K562 (cell line): ENCODE measurements at regions not wholly inside any gene's neighbourhood (a gene's known extent, or its start where the extent isn't known, plus 50 kb on each side); places are given as distances from the start of the nearest gene placed in this dataset.

ENCODE experiments used
- ATAC-seq: fragments of 200-7000 bp; cut with Tn5 transposase; 3 replicates; pipeline ENCODE4 v1.9.1; 2020; ENCODE audit warnings: moderate library complexity
- BruUV-seq: library from RNA; stranded (reverse); fragments of 400-500 nt; replicated peaks from 2 replicates; lab custom pipeline; 2021; lab: Mats Ljungman, UMichigan
- CTCF ChIA-PET: fragments of 300-600 bp; formaldehyde crosslinking; extraction: SDS; loops from one replicate; lab custom pipeline; 2021; ENCODE audit warnings: low intra/inter-chr PET ratio; lab: Yijun Ruan, JAX
- POLR2A ChIA-PET: fragments of 300-600, 350-650 bp; sonication (Branson Sonifier 250); formaldehyde crosslinking; extraction: SDS; loops from one replicate; lab custom pipeline; 2021; ENCODE audit warnings: antibody characterized with exemption, inconsistent platforms; lab: Yijun Ruan, JAX
- DNase-seq, 4 experiments: peaks; one replicate each; pipeline versions ENCODE4 v3.0.0 to v3.0.0-alpha.2; 2011 to 2018; ENCODE audit warnings: low spot score in 3 of 4, mixed read lengths in 3 of 4; ENCODE audit errors: extremely low read depth in 1 of 4
- FAIRE-seq: peaks from 2 replicates; lab custom pipeline; 2011; peaks lifted over from hg19 to GRCh38; lab: Jason Lieb, UNC
- H2AFZ ChIP-seq: 2 replicates; pipeline ENCODE4 v1.6.0; 2011; ENCODE audit warnings: low read depth, low read length, control low read depth, inconsistent platforms
- H3K27ac ChIP-seq: fragments of 200-600 bp; 3 replicates; pipeline ENCODE4 v1.8.0; 2011; ENCODE audit warnings: low read depth, mild to moderate bottlenecking, control low read depth, inconsistent platforms, low read length, moderate library complexity, mixed read lengths; ENCODE audit errors: extremely low read depth
- H3K27me3 ChIP-seq, 2 experiments: fragments of 300-600 bp in 1 of 2; 2 replicates in 1 of 2; 3 replicates in 1 of 2; pipeline versions ENCODE4 v1.6.0 to v1.8.0; 2011; ENCODE audit warnings: inconsistent platforms in 2 of 2, low read length in 2 of 2, mild to moderate bottlenecking in 1 of 2, mixed read lengths in 1 of 2, moderate library complexity in 1 of 2; ENCODE audit not compliant: control insufficient read depth in 2 of 2, insufficient read depth in 2 of 2
- H3K36me3 ChIP-seq: fragments of 300-600 bp; 3 replicates; pipeline ENCODE4 v1.8.0; 2011; ENCODE audit warnings: mild to moderate bottlenecking, low read length, inconsistent platforms; ENCODE audit not compliant: control insufficient read depth, insufficient read depth
- H3K4me1 ChIP-seq, 2 experiments: fragments of 200-600 bp in 1 of 2; replicated peaks in 1 of 2; 2 replicates in 1 of 2; 3 replicates in 1 of 2; pipeline versions ENCODE4 v1.5.1 to v1.8.0; 2011; ENCODE audit warnings: inconsistent platforms in 2 of 2, low read length in 2 of 2, mild to moderate bottlenecking in 1 of 2, mixed read lengths in 1 of 2, moderate library complexity in 1 of 2; ENCODE audit not compliant: control insufficient read depth in 2 of 2, insufficient read depth in 2 of 2
- H3K4me2 ChIP-seq: 2 replicates; pipeline ENCODE4 v1.6.1; 2011; ENCODE audit warnings: low read length, control low read depth, inconsistent platforms, mixed read lengths; ENCODE audit not compliant: insufficient read depth
- H3K4me3 ChIP-seq: fragments of 200-600 bp; sonication (generic), shearing (Covaris generic); 2 replicates; pipeline ENCODE4 v1.5.1; 2016; ENCODE audit warnings: control low read depth, inconsistent platforms
- H3K79me2 ChIP-seq: fragments of 200-600 bp; 3 replicates; pipeline ENCODE4 v1.8.0; 2011; ENCODE audit warnings: low read length, inconsistent platforms; ENCODE audit not compliant: control insufficient read depth, insufficient read depth
- H3K9ac ChIP-seq, 2 experiments: 2 replicates each; pipeline versions ENCODE4 v1.6.0 to v1.6.1; 2011; ENCODE audit warnings: low read depth in 2 of 2, low read length in 2 of 2, control low read depth in 1 of 2, inconsistent platforms in 1 of 2, mild to moderate bottlenecking in 1 of 2, mixed read lengths in 1 of 2; ENCODE audit not compliant: insufficient read depth in 1 of 2
- H3K9me1 ChIP-seq: one replicate; pipeline ENCODE4 v1.6.0; 2011; ENCODE audit warnings: inconsistent platforms, mild to moderate bottlenecking, low read length, moderate library complexity; ENCODE audit not compliant: control insufficient read depth, insufficient read depth
- H3K9me3 ChIP-seq: replicated peaks from 2 replicates; pipeline ENCODE4 v1.5.1; 2011; ENCODE audit warnings: low read depth, low read length, inconsistent platforms; ENCODE audit not compliant: control insufficient read depth, insufficient read depth
- H4K20me1 ChIP-seq: replicated peaks from 2 replicates; pipeline ENCODE4 v1.6.1; 2011; ENCODE audit warnings: low read length, inconsistent platforms, mixed read lengths; ENCODE audit not compliant: control insufficient read depth, insufficient read depth
- C11orf30 ChIP-seq: fragments of 450-650 bp; IDR thresholded peaks from 2 replicates; pipeline ENCODE4 v1.6.1; 2016; ENCODE audit warnings: low read depth, mild to moderate bottlenecking
- CBFA2T2 ChIP-seq: fragments of 450-650 bp; conservative IDR thresholded peaks from 2 replicates; pipeline ENCODE4 v1.6.1; 2017; ENCODE audit warnings: mild to moderate bottlenecking
- FOXJ3 ChIP-seq: sonication (generic); formaldehyde crosslinking; IDR thresholded peaks from 2 replicates; pipeline ENCODE4 v1.4.0; 2020; ENCODE audit warnings: mild to moderate bottlenecking, missing genetic modification reagents
- HMG20A ChIP-seq: fragments of 450-650 bp; formaldehyde crosslinking; conservative IDR thresholded peaks from 2 replicates; pipeline ENCODE4 v1.4.0; 2020; ENCODE audit warnings: mild to moderate bottlenecking, mixed read lengths
- RBM15 ChIP-seq: fragments of 200-400 bp; formaldehyde crosslinking; IDR thresholded peaks from 2 replicates; pipeline ENCODE4 v1.6.1; 2018; ENCODE audit warnings: mild to moderate bottlenecking, low read length, moderate library complexity; ENCODE audit not compliant: insufficient read depth
- SREBF1 ChIP-seq: fragments of 150-350 bp; IDR thresholded peaks from 2 replicates; pipeline ENCODE4 v1.6.1; 2014; ENCODE audit warnings: antibody characterized with exemption, low read depth, low read length, borderline replicate concordance
- ZBTB17 ChIP-seq: fragments of 450-650 bp; formaldehyde crosslinking; IDR thresholded peaks from 2 replicates; pipeline ENCODE4 v1.4.0; 2020; ENCODE audit warnings: mild to moderate bottlenecking
- WGBS: fragments of 100-300 bp; shearing (Covaris generic); methylation state at CpG from one replicate; pipeline ENCODE4 v1.1.6; 2016; ENCODE audit warnings: low coverage, mixed read lengths; ENCODE audit not compliant: insufficient coverage; ENCODE audit errors: missing lambda C conversion rate; 5-methylcytosine and 5-hydroxymethylcytosine counted together
- in situ Hi-C: fragments of 300-500 bp; cut with MboI; formaldehyde crosslinking; loops from 4 replicates; pipeline ENCODE4 v1.15.0; 2018; ENCODE audit warnings: inconsistent platforms, mixed read lengths
- intact Hi-C: fragments of 100-400 bp; cut with micrococcal nuclease; formaldehyde crosslinking; loops from 2 replicates; pipeline ENCODE4 v1.14.2; 2022
- TF ChIP-seq, protein P1 (sequence below): fragments of 450-650 bp; IDR thresholded peaks from 2 replicates; pipeline ENCODE4 v1.6.1; 2017; ENCODE audit warnings: antibody characterized with exemption, mild to moderate bottlenecking
- TF ChIP-seq, protein P2 (sequence below), 3 experiments: IDR thresholded peaks in 2 of 3; conservative IDR thresholded peaks in 1 of 3; 2 replicates each; pipeline ENCODE4 v1.5.1; 2011 to 2012; ENCODE audit warnings: low read length in 3 of 3, mild to moderate bottlenecking in 3 of 3, control low read depth in 2 of 3, improper control_type of control experiment in 1 of 3, inconsistent platforms in 1 of 3, low read depth in 1 of 3, mixed read lengths in 1 of 3, moderate library complexity in 1 of 3; ENCODE audit not compliant: insufficient read depth in 2 of 3
- TF ChIP-seq, protein P3 (sequence below): sonication (generic); formaldehyde crosslinking; IDR thresholded peaks from 2 replicates; pipeline ENCODE4 v1.4.0; 2020; ENCODE audit warnings: mild to moderate bottlenecking, missing genetic modification reagents

DNA sequence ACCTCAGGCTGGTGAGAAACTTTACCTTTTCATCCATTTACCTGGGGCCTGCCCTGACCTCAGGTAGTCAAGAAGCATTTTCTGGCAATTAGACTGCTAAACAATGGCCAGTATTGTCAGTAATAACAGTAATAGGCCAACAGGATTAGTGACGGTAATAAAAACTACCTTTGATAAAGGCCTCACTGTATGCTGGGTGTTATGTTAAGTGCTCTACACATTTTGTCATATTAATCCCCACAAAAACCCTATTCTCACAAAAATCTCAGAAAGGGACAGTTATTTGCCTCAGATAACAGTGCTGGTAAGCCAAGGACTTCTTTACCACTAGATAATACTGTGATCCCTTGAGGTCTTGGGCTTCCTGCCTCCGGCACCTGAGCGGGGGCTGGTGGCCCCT is 191.4 kb downstream of the FOXD2 start (continued):
- TF ChIP-seq, protein P1, sequence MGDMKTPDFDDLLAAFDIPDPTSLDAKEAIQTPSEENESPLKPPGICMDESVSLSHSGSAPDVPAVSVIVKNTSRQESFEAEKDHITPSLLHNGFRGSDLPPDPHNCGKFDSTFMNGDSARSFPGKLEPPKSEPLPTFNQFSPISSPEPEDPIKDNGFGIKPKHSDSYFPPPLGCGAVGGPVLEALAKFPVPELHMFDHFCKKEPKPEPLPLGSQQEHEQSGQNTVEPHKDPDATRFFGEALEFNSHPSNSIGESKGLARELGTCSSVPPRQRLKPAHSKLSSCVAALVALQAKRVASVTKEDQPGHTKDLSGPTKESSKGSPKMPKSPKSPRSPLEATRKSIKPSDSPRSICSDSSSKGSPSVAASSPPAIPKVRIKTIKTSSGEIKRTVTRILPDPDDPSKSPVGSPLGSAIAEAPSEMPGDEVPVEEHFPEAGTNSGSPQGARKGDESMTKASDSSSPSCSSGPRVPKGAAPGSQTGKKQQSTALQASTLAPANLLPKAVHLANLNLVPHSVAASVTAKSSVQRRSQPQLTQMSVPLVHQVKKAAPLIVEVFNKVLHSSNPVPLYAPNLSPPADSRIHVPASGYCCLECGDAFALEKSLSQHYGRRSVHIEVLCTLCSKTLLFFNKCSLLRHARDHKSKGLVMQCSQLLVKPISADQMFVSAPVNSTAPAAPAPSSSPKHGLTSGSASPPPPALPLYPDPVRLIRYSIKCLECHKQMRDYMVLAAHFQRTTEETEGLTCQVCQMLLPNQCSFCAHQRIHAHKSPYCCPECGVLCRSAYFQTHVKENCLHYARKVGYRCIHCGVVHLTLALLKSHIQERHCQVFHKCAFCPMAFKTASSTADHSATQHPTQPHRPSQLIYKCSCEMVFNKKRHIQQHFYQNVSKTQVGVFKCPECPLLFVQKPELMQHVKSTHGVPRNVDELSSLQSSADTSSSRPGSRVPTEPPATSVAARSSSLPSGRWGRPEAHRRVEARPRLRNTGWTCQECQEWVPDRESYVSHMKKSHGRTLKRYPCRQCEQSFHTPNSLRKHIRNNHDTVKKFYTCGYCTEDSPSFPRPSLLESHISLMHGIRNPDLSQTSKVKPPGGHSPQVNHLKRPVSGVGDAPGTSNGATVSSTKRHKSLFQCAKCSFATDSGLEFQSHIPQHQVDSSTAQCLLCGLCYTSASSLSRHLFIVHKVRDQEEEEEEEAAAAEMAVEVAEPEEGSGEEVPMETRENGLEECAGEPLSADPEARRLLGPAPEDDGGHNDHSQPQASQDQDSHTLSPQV: no peak
- TF ChIP-seq, all 486 proteins: peak for 0

DNA sequence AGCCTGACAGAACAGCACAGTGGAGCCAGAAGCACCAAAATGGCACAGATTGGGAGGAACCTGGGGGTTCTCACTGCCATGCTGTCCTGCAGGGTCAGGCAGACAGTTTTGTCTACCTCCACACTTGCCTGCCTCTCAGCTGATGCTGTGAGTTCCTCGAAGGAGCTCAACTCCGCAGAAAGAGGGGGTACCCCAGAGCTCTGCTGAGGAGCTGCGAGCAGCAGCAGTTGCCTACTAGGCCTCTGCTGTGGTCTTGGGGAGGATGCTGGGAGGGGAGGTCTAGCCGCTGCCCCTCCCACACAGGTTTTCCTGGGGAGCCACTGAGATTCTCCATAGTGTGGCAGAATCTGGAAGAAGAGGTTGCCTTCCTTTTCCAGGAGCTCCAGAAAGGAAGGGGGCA is 192.5 kb downstream of the FOXD2 start:
- DNase-seq: no peak
- WGBS: 0% methylated on average over 4 of the region's 4 CpGs
- no peaks in the 10 kb centered on the region for H3K9me3 ChIP-seq
- no peaks in the 10 kb centered on the region for H3K9me1 ChIP-seq
- H2AFZ ChIP-seq: no peak overlapping the region
- intact Hi-C loops: no loop called here
- H3K9ac ChIP-seq: no peak overlapping the region
- H3K36me3 ChIP-seq: no peaks in the 10 kb centered on the region
- in situ Hi-C loops: no loop called here
- no peak overlapping the region for H3K27ac ChIP-seq
- no peak for FAIRE-seq
- BruUV-seq: no TSS peak
- ChIA-PET POLR2A (interaction anchor here (0.6 to 1.0 kb wide), 4 partner anchors 9 to 15 kb away, joined by 3 read pairs; no protein-coding TSS in a partner anchor), CTCF (no interaction called here)
- no peak overlapping the region for H3K4me2 ChIP-seq
- H4K20me1 ChIP-seq: peaks cover 7% of the 10 kb centered on the region
- H3K4me3 ChIP-seq: no peak overlapping the region
- no peak for ATAC-seq
- H3K27me3 ChIP-seq: peaks cover 2 to 41% of the 10 kb centered on the region in 2 experiments; a peak in 3 of 5 replicates
- no peaks in the 10 kb centered on the region for H3K4me1 ChIP-seq
- H3K79me2 ChIP-seq: no peaks in the 10 kb centered on the region
- TF ChIP-seq FOXJ3 (CRISPR knock-in tag): no peak
- no peak for TF ChIP-seq SREBF1
- TF ChIP-seq RBM15: no peak
- TF ChIP-seq HMG20A (CRISPR knock-in tag): no peak
- TF ChIP-seq, protein P2, sequence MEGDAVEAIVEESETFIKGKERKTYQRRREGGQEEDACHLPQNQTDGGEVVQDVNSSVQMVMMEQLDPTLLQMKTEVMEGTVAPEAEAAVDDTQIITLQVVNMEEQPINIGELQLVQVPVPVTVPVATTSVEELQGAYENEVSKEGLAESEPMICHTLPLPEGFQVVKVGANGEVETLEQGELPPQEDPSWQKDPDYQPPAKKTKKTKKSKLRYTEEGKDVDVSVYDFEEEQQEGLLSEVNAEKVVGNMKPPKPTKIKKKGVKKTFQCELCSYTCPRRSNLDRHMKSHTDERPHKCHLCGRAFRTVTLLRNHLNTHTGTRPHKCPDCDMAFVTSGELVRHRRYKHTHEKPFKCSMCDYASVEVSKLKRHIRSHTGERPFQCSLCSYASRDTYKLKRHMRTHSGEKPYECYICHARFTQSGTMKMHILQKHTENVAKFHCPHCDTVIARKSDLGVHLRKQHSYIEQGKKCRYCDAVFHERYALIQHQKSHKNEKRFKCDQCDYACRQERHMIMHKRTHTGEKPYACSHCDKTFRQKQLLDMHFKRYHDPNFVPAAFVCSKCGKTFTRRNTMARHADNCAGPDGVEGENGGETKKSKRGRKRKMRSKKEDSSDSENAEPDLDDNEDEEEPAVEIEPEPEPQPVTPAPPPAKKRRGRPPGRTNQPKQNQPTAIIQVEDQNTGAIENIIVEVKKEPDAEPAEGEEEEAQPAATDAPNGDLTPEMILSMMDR (IDR thresholded peaks at IDR 0.05 in 2 of 3, conservative IDR thresholded peaks at IDR 0.05 in 1 of 3; ENCODE audit: insufficient read depth in 2 of 3, low read depth in 1 of 3, low read length in 3 of 3): no peak
- no peak for TF ChIP-seq ZBTB17
- no peak for TF ChIP-seq CBFA2T2
- TF ChIP-seq, protein P3, sequence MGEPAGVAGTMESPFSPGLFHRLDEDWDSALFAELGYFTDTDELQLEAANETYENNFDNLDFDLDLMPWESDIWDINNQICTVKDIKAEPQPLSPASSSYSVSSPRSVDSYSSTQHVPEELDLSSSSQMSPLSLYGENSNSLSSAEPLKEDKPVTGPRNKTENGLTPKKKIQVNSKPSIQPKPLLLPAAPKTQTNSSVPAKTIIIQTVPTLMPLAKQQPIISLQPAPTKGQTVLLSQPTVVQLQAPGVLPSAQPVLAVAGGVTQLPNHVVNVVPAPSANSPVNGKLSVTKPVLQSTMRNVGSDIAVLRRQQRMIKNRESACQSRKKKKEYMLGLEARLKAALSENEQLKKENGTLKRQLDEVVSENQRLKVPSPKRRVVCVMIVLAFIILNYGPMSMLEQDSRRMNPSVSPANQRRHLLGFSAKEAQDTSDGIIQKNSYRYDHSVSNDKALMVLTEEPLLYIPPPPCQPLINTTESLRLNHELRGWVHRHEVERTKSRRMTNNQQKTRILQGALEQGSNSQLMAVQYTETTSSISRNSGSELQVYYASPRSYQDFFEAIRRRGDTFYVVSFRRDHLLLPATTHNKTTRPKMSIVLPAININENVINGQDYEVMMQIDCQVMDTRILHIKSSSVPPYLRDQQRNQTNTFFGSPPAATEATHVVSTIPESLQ (CRISPR knock-in tag): no peak
- no peak for TF ChIP-seq C11orf30
